ENCODE measurements at regions not wholly inside any gene's neighbourhood (a gene's known extent, or its start where the extent isn't known, plus 50 kb on each side); places are given as distances from the start of the nearest gene placed in this dataset.

- no peak for FAIRE-seq
- 0% methylated on average over 1 of the region's 1 CpG for WGBS (ENCODE audit: missing lambda C conversion rate)
- H3K27ac ChIP-seq: no peak overlapping the region
- ChIA-PET CTCF (no interaction called here), POLR2A (no interaction called here)
- TF ChIP-seq RAD21 (conservative IDR thresholded peaks at IDR 0.05 in 1 of 2, IDR thresholded peaks at IDR 0.05 in 1 of 2): no peak
- no peak for TF ChIP-seq PHF8 (IDR thresholded peaks at IDR 0.05; ENCODE audit: borderline replicate concordance, low read depth)
- TF ChIP-seq, protein P1, sequence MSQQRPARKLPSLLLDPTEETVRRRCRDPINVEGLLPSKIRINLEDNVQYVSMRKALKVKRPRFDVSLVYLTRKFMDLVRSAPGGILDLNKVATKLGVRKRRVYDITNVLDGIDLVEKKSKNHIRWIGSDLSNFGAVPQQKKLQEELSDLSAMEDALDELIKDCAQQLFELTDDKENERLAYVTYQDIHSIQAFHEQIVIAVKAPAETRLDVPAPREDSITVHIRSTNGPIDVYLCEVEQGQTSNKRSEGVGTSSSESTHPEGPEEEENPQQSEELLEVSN (IDR thresholded peaks at IDR 0.05; ENCODE audit: borderline replicate concordance, low read depth): no peak
- TF ChIP-seq RCOR1 (IDR thresholded peaks at IDR 0.05; ENCODE audit: low read depth, low read length): no peak
- TF ChIP-seq CBX8 (IDR thresholded peaks at IDR 0.05): no peak
- TF ChIP-seq ELK1 (IDR thresholded peaks at IDR 0.05; ENCODE audit: low read depth, low read length): no peak
- TF ChIP-seq NFE2L2 (conservative IDR thresholded peaks at IDR 0.05; ENCODE audit: low read length): no peak
- no peak for TF ChIP-seq MAX (IDR thresholded peaks at IDR 0.05)
- no peak for TF ChIP-seq MAFK (IDR thresholded peaks at IDR 0.05; ENCODE audit: partially characterized antibody)
- no peak for TF ChIP-seq EHF (CRISPR knock-in tag; IDR thresholded peaks at IDR 0.05)
- no peak for TF ChIP-seq TFCP2L1 (CRISPR knock-in tag; IDR thresholded peaks at IDR 0.05)
- TF ChIP-seq ZNF302 (CRISPR knock-in tag; IDR thresholded peaks at IDR 0.05): no peak
- no peak for TF ChIP-seq HEYL (CRISPR knock-in tag; IDR thresholded peaks at IDR 0.05)
- no peak for TF ChIP-seq BCL3 (IDR thresholded peaks at IDR 0.05)
- no peak for TF ChIP-seq FOSB (CRISPR knock-in tag; IDR thresholded peaks at IDR 0.05)
- no peak for TF ChIP-seq HMGXB4 (CRISPR knock-in tag; IDR thresholded peaks at IDR 0.05; ENCODE audit: borderline replicate concordance)
- TF ChIP-seq POLR2A (IDR thresholded peaks at IDR 0.05; ENCODE audit: low read length): no peak
- no peak for TF ChIP-seq RNF2 (IDR thresholded peaks at IDR 0.05; ENCODE audit: borderline replicate concordance, low read depth)
- TF ChIP-seq USF2 (IDR thresholded peaks at IDR 0.05): no peak
- no peak for ATAC-seq
- DNase-seq (ENCODE audit: low read depth in 1 of 2, low spot score in 1 of 2): no peak
- no peak overlapping the region for H3K4me2 ChIP-seq
- no peaks in the 10 kb centered on the region for H3K4me1 ChIP-seq
- no peak overlapping the region for H3K4me3 ChIP-seq
- H3K9me3 ChIP-seq: no peaks in the 10 kb centered on the region
Observed at GRCh38 chr14:83814896-83815295, 1715.0 kb upstream of the FLRT2 start.

GRCh38 chr14:83816761-83817160, 1713.2 kb upstream of the FLRT2 start:
- ATAC-seq (no peak), FAIRE-seq (no peak), DNase-seq (ENCODE audit: low read depth in 1 of 2, low spot score in 1 of 2) (no peak)
- no peak overlapping the region for H3K4me2 ChIP-seq
- ChIA-PET POLR2A (no interaction called here), CTCF (no interaction called here)
- no peak overlapping the region for H3K4me3 ChIP-seq
- WGBS (ENCODE audit: missing lambda C conversion rate): 22% methylated on average over 6 of the region's 6 CpGs
- no peaks in the 10 kb centered on the region for H3K4me1 ChIP-seq
- H3K9me3 ChIP-seq: no peaks in the 10 kb centered on the region
- no peak overlapping the region for H3K27ac ChIP-seq
- TF ChIP-seq RNF2 (IDR thresholded peaks at IDR 0.05; ENCODE audit: borderline replicate concordance, low read depth): no peak
- TF ChIP-seq PBX3 (IDR thresholded peaks at IDR 0.05): no peak
- no peak for TF ChIP-seq CBX8 (IDR thresholded peaks at IDR 0.05)
- TF ChIP-seq, protein P2, sequence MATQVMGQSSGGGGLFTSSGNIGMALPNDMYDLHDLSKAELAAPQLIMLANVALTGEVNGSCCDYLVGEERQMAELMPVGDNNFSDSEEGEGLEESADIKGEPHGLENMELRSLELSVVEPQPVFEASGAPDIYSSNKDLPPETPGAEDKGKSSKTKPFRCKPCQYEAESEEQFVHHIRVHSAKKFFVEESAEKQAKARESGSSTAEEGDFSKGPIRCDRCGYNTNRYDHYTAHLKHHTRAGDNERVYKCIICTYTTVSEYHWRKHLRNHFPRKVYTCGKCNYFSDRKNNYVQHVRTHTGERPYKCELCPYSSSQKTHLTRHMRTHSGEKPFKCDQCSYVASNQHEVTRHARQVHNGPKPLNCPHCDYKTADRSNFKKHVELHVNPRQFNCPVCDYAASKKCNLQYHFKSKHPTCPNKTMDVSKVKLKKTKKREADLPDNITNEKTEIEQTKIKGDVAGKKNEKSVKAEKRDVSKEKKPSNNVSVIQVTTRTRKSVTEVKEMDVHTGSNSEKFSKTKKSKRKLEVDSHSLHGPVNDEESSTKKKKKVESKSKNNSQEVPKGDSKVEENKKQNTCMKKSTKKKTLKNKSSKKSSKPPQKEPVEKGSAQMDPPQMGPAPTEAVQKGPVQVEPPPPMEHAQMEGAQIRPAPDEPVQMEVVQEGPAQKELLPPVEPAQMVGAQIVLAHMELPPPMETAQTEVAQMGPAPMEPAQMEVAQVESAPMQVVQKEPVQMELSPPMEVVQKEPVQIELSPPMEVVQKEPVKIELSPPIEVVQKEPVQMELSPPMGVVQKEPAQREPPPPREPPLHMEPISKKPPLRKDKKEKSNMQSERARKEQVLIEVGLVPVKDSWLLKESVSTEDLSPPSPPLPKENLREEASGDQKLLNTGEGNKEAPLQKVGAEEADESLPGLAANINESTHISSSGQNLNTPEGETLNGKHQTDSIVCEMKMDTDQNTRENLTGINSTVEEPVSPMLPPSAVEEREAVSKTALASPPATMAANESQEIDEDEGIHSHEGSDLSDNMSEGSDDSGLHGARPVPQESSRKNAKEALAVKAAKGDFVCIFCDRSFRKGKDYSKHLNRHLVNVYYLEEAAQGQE (IDR thresholded peaks at IDR 0.05): no peak
- TF ChIP-seq POLR2AphosphoS2 (conservative IDR thresholded peaks at IDR 0.05; ENCODE audit: low read length): no peak
- TF ChIP-seq ZNF302 (CRISPR knock-in tag; IDR thresholded peaks at IDR 0.05): no peak
- TF ChIP-seq EHMT2 (IDR thresholded peaks at IDR 0.05; ENCODE audit: low read depth): no peak
- TF ChIP-seq CHD2 (IDR thresholded peaks at IDR 0.05; ENCODE audit: low read length, partially characterized antibody): no peak
- TF ChIP-seq PHF8 (IDR thresholded peaks at IDR 0.05; ENCODE audit: borderline replicate concordance, low read depth): no peak
- TF ChIP-seq GATA3 (IDR thresholded peaks at IDR 0.05; ENCODE audit: borderline replicate concordance): no peak
- TF ChIP-seq FOSB (CRISPR knock-in tag; IDR thresholded peaks at IDR 0.05): no peak
- TF ChIP-seq BCL3 (IDR thresholded peaks at IDR 0.05): no peak
